GM23248 (cell line): ENCODE measurements at regions not wholly inside any gene's neighbourhood (a gene's known extent, or its start where the extent isn't known, plus 50 kb on each side); places are given as distances from the start of the nearest gene placed in this dataset.

Source experiments
- EZH2 ChIP-seq: fragments of 200-600 bp; sonication (generic); IDR thresholded peaks from 2 replicates; pipeline ENCODE4 v1.6.1; 2018; ENCODE audit warnings: antibody characterized with exemption, mild to moderate bottlenecking; ENCODE audit not compliant: insufficient read depth, poor library complexity, severe bottlenecking
- EZH2phosphoT487 ChIP-seq: fragments of 200-600 bp; sonication (generic); IDR thresholded peaks from 2 replicates; pipeline ENCODE4 v1.6.1; 2018; ENCODE audit warnings: antibody characterized with exemption, moderate library complexity, mild to moderate bottlenecking, low read depth; ENCODE audit not compliant: insufficient read depth

- TF ChIP-seq EZH2 (no peak), EZH2phosphoT487 (no peak)
These were observed 1190.8 kb upstream of the CELF4 start for GRCh38 chr18:38756436-38756835.
